HL-60 (cell line): ENCODE measurements at regions not wholly inside any gene's neighbourhood (a gene's known extent, or its start where the extent isn't known, plus 50 kb on each side); places are given as distances from the start of the nearest gene placed in this dataset.

Source experiments
- DNase-seq, 2 experiments: peaks; one replicate each; pipeline ENCODE4 v3.0.0-alpha.2; 2010 to 2020; ENCODE audit warnings: low read depth in 1 of 2, low spot score in 1 of 2
- H3K27ac ChIP-seq: fragments of 250-450 bp; sonication (Bioruptor Pico); replicated peaks from 2 replicates; pipeline ENCODE4 v1.5.1; 2020; ENCODE audit warnings: mild to moderate bottlenecking, moderate library complexity
- H3K27me3 ChIP-seq: fragments of 250-450 bp; sonication (Bioruptor Pico); 2 replicates; pipeline ENCODE4 v1.5.1; 2021; ENCODE audit warnings: mild to moderate bottlenecking, moderate library complexity; ENCODE audit not compliant: insufficient read depth, poor library complexity, severe bottlenecking
- H3K4me3 ChIP-seq: replicated peaks from 2 replicates; pipeline ENCODE4 v1.5.1; 2011; ENCODE audit warnings: mild to moderate bottlenecking, control low read depth, low read length; ENCODE audit not compliant: insufficient read depth
- GABPA ChIP-seq: IDR thresholded peaks from 2 replicates; pipeline ENCODE4 v1.6.1; 2012; ENCODE audit warnings: low read depth
- POLR2AphosphoS5 ChIP-seq: IDR thresholded peaks from 2 replicates; pipeline ENCODE4 v1.6.1; 2012; ENCODE audit warnings: low read depth
- SPI1 ChIP-seq: IDR thresholded peaks from 2 replicates; pipeline ENCODE4 v1.6.1; 2012; ENCODE audit warnings: low read depth, mild to moderate bottlenecking, borderline replicate concordance
- TF ChIP-seq, protein P1 (sequence below): IDR thresholded peaks from 2 replicates; pipeline ENCODE4 v1.6.1; 2012; ENCODE audit warnings: low read depth; ENCODE audit not compliant: insufficient replicate concordance
- TF ChIP-seq, protein P2 (sequence below): IDR thresholded peaks from one replicate; pipeline ENCODE4 v1.5.1; 2011; ENCODE audit warnings: low read length, control low read depth, inconsistent platforms; ENCODE audit not compliant: insufficient read depth

DNA sequence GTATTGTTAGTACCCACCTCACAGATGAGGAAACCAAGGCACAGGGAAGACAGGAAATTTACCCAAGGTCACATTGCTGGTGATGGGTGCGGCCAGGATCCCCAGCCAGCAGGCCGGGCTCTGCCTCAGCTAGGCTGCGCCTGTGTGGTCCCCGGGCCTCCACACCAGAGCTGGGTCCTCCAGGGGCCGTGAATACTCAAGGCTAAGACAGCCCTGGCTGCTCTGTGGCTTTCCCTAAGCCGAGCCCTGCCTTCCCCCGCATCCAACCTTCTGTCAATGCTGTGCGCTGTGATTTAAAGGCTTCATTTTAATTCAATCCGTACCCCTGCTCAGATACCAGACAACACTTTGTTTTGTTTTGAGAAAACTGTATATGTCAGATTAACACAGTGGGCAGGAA lies 246.7 kb downstream of the TTLL2 start:
- Histone ChIP-seq H3K27me3 (no peaks in the 10 kb centered on the region), H3K4me3 (no peak overlapping the region), H3K27ac (no peak overlapping the region)
- no peak for TF ChIP-seq SPI1
- TF ChIP-seq GABPA = no peak
- TF ChIP-seq POLR2AphosphoS5 = no peak
- TF ChIP-seq, protein P1, sequence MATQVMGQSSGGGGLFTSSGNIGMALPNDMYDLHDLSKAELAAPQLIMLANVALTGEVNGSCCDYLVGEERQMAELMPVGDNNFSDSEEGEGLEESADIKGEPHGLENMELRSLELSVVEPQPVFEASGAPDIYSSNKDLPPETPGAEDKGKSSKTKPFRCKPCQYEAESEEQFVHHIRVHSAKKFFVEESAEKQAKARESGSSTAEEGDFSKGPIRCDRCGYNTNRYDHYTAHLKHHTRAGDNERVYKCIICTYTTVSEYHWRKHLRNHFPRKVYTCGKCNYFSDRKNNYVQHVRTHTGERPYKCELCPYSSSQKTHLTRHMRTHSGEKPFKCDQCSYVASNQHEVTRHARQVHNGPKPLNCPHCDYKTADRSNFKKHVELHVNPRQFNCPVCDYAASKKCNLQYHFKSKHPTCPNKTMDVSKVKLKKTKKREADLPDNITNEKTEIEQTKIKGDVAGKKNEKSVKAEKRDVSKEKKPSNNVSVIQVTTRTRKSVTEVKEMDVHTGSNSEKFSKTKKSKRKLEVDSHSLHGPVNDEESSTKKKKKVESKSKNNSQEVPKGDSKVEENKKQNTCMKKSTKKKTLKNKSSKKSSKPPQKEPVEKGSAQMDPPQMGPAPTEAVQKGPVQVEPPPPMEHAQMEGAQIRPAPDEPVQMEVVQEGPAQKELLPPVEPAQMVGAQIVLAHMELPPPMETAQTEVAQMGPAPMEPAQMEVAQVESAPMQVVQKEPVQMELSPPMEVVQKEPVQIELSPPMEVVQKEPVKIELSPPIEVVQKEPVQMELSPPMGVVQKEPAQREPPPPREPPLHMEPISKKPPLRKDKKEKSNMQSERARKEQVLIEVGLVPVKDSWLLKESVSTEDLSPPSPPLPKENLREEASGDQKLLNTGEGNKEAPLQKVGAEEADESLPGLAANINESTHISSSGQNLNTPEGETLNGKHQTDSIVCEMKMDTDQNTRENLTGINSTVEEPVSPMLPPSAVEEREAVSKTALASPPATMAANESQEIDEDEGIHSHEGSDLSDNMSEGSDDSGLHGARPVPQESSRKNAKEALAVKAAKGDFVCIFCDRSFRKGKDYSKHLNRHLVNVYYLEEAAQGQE = no peak
- TF ChIP-seq, protein P2, sequence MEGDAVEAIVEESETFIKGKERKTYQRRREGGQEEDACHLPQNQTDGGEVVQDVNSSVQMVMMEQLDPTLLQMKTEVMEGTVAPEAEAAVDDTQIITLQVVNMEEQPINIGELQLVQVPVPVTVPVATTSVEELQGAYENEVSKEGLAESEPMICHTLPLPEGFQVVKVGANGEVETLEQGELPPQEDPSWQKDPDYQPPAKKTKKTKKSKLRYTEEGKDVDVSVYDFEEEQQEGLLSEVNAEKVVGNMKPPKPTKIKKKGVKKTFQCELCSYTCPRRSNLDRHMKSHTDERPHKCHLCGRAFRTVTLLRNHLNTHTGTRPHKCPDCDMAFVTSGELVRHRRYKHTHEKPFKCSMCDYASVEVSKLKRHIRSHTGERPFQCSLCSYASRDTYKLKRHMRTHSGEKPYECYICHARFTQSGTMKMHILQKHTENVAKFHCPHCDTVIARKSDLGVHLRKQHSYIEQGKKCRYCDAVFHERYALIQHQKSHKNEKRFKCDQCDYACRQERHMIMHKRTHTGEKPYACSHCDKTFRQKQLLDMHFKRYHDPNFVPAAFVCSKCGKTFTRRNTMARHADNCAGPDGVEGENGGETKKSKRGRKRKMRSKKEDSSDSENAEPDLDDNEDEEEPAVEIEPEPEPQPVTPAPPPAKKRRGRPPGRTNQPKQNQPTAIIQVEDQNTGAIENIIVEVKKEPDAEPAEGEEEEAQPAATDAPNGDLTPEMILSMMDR = no peak
- no peak for DNase-seq

DNA sequence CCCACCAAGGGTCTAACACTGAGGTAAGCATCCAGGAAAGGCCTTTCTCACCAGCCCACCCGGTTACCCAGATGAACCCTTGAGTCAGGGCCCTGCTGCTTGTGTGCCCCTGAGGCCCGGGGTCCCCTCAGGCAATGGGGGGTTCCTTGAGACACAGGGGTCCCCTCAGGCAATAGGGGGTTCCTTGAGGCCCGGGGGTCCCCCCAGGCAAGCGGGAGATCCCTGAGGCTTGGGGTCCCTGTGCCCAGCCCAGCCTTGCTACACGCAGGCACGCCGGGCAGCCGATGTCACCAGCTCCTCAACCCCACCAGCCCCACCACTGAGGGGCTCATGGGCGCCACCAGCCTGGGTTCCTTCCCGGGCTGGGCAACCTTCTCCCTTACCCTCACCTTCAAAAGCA lies 247.2 kb downstream of the TTLL2 start:
- TF ChIP-seq, protein P1 = no peak
- no peak for TF ChIP-seq POLR2AphosphoS5
- TF ChIP-seq SPI1 = no peak
- TF ChIP-seq, protein P2 = no peak
- TF ChIP-seq GABPA = no peak
- Histone ChIP-seq H3K4me3 (no peak overlapping the region), H3K27me3 (no peaks in the 10 kb centered on the region), H3K27ac (no peak overlapping the region)
- no peak for DNase-seq

DNA sequence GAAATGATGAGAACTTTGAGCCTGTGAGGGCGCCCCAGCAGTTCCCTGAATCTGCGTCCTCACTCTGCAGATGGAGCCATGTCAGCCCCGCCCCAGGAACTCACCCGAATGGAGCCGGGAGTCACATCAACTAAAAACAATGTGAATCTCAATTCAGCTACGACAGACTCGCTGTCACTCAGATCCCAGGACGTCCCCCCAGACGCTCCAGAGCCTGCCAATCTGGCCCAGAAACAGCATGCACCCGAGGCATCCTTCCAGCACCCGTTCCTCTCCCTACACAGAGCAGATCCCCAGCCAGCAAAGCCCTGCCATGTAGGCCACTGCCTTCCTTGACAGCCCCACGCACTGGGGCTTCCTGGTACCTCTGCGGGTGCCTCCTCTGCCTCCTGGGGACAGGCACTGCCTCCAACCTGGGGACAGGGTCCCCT lies 248.0 kb downstream of the TTLL2 start:
- TF ChIP-seq GABPA (no peak), SPI1 (no peak), POLR2AphosphoS5 (no peak)
- TF ChIP-seq, protein P2 = no peak
- TF ChIP-seq, protein P1 = no peak
- no peak overlapping the region for H3K4me3 ChIP-seq
- H3K27me3 ChIP-seq = no peaks in the 10 kb centered on the region
- no peak for DNase-seq
- no peak overlapping the region for H3K27ac ChIP-seq
